Sigmoid colon (tissue), 6 donors: ENCODE measurements at regions not wholly inside any gene's neighbourhood (a gene's known extent, or its start where the extent isn't known, plus 50 kb on each side); places are given as distances from the start of the nearest gene placed in this dataset.

Experiments
- DNase-seq: peaks from one replicate; pipeline ENCODE4 v3.0.0-alpha.2; 2019
- H3K27ac ChIP-seq, 4 donors: fragments of 200-600 bp; sonication (generic); one replicate each; pipeline ENCODE4 v1.5.1; 2016 to 2019; ENCODE audit warnings: mild to moderate bottlenecking in 1 of 4
- H3K27me3 ChIP-seq, 3 donors: fragments of 200-600 bp; sonication (generic); one replicate each; pipeline ENCODE4 v1.5.1; 2019; ENCODE audit warnings: mild to moderate bottlenecking in 1 of 3
- H3K36me3 ChIP-seq, 4 donors: fragments of 200-600 bp; sonication (generic); one replicate each; pipeline ENCODE4 v1.5.1; 2016 to 2019
- H3K4me1 ChIP-seq, 4 donors: fragments of 200-600 bp; sonication (generic); one replicate each; pipeline ENCODE4 v1.5.1; 2017 to 2019
- H3K4me3 ChIP-seq, 4 donors: fragments of 200-600 bp; sonication (generic); one replicate each; pipeline ENCODE4 v1.5.1; 2017 to 2019; ENCODE audit warnings: mild to moderate bottlenecking in 2 of 4, moderate library complexity in 1 of 4
- H3K9me3 ChIP-seq, 4 donors: fragments of 200-600 bp in 3 of 4; sonication (generic) in 3 of 4; one replicate each; pipeline versions ENCODE4 v1.5.1 to v1.6.1; 2013 to 2019
- EP300 ChIP-seq, 4 donors: sonication (generic); formaldehyde crosslinking; IDR thresholded peaks; one replicate each; pipeline ENCODE4 v1.6.1; 2017; ENCODE audit warnings: antibody characterized with exemption in 4 of 4
- POLR2A ChIP-seq, 2 donors: fragments of 450-650 bp; IDR thresholded peaks; one replicate each; pipeline ENCODE4 v1.6.1; 2016; ENCODE audit warnings: antibody characterized with exemption in 2 of 2, mild to moderate bottlenecking in 2 of 2, moderate library complexity in 2 of 2
- POLR2AphosphoS5 ChIP-seq, 4 donors: sonication (generic); formaldehyde crosslinking; IDR thresholded peaks; one replicate each; pipeline ENCODE4 v1.6.1; 2017; ENCODE audit warnings: antibody characterized with exemption in 4 of 4
- WGBS, 2 donors: extraction: QIAGEN DNeasy Blood & Tissue Kit; methylation state at CpG; one replicate each; pipeline ENCODE4 v1.1.7; 2013; 5-methylcytosine and 5-hydroxymethylcytosine counted together
- intact Hi-C: fragments of 100-400 bp; cut with DNase I; formaldehyde crosslinking; loops from one replicate; pipeline ENCODE4 v1.15.1; 2023
- TF ChIP-seq, protein P1 (sequence below), 4 experiments: fragments of 450-650 bp in 3 of 4; fragments of 200-600 bp in 1 of 4; IDR thresholded peaks; one replicate each; pipeline ENCODE4 v1.5.1; 2016 to 2019; ENCODE audit warnings: antibody characterized with exemption in 4 of 4, mild to moderate bottlenecking in 3 of 4, moderate library complexity in 2 of 4
- donor health status: healthy with polysubstance abuse.
- donor health status: healthy.

DNA sequence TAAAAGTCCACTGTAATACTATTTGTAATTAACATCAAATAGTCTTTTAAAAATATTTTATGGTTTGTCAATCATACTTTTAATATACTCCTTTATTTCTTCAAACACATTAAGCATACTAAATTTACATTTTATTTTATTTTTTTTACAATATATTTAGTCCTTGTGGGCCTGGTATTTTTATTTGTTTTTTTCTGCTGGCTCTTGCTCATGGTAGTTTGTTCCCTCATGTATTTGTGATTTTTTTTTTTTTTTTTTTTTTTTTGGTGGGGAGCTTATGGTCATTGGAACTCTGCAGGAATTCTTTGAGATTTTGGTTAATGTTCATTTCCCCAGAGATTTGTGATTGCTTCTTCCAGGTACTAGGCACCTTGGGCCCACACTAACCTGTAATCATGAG is 185.5 kb downstream of the PDGFRA start:
- Histone ChIP-seq H3K27me3 (no peaks in the 10 kb centered on the region), H3K36me3 (no peaks in the 10 kb centered on the region), H3K9me3 (peaks cover 0 to under 1% (median 0%) of the 10 kb centered on the region in 4 donors), H3K4me3 (no peak overlapping the region), H3K4me1 (no peaks in the 10 kb centered on the region), H3K27ac (no peak overlapping the region)
- TF ChIP-seq EP300 (IDR thresholded peaks at IDR 0.05) (no peak), POLR2A (IDR thresholded peaks at IDR 0.05) (no peak), POLR2AphosphoS5 (IDR thresholded peaks at IDR 0.05) (no peak)
- TF ChIP-seq, protein P1, sequence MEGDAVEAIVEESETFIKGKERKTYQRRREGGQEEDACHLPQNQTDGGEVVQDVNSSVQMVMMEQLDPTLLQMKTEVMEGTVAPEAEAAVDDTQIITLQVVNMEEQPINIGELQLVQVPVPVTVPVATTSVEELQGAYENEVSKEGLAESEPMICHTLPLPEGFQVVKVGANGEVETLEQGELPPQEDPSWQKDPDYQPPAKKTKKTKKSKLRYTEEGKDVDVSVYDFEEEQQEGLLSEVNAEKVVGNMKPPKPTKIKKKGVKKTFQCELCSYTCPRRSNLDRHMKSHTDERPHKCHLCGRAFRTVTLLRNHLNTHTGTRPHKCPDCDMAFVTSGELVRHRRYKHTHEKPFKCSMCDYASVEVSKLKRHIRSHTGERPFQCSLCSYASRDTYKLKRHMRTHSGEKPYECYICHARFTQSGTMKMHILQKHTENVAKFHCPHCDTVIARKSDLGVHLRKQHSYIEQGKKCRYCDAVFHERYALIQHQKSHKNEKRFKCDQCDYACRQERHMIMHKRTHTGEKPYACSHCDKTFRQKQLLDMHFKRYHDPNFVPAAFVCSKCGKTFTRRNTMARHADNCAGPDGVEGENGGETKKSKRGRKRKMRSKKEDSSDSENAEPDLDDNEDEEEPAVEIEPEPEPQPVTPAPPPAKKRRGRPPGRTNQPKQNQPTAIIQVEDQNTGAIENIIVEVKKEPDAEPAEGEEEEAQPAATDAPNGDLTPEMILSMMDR (IDR thresholded peaks at IDR 0.05) = no peak
- no peak for DNase-seq
- intact Hi-C loops = no loop called here

DNA sequence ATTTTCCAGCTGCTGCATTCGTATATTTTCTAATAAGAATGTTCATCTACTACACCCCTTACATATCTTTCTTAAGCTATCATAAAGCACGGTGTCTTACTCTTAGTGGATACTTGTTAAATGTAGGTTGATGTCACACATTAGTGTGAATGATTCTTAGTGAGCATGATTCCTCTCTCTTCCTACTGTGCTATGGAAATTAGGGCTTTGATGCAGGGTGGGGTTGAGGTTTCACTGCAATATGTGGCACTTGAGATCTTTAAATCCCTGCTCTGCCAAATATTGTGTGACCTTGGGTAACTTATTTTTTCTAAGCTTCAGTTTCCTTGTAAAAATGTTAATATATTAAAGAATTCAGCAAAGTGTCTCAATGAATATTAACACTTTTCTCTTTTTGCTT is 188.4 kb downstream of the PDGFRA start:
- TF ChIP-seq POLR2AphosphoS5 (IDR thresholded peaks at IDR 0.05) (no peak), EP300 (IDR thresholded peaks at IDR 0.05) (no peak), POLR2A (IDR thresholded peaks at IDR 0.05) (no peak)
- TF ChIP-seq, protein P1 (IDR thresholded peaks at IDR 0.05) = no peak
- intact Hi-C loops = no loop called here
- Histone ChIP-seq H3K4me1 (no peaks in the 10 kb centered on the region), H3K27ac (no peak overlapping the region), H3K27me3 (no peaks in the 10 kb centered on the region), H3K36me3 (no peaks in the 10 kb centered on the region), H3K4me3 (no peak overlapping the region), H3K9me3 (peaks cover 0 to 2% (median 0%) of the 10 kb centered on the region in 4 donors)
- DNase-seq = no peak
- WGBS, 2 donors = 75 to 78% methylated on average over 2 of the region's 2 CpGs

DNA sequence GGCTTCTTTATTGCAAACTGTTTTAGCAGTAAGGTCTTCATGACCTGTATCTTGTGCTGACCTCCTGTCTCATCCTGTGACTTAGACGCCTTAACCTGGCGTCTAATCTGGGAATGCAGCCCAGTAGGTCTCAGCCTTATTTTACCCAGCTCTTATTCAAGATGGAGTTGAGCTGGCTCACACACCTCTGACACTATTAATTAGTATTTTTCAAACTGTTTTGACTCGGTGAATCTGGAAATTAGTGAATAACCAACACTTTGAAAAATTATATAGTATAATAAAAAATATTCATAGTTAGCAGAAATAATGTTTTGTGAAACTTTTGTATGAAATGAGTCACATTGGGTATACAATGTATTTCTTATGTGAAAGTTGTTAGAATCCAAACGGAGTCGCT is 189.4 kb downstream of the PDGFRA start:
- no peak for DNase-seq
- Histone ChIP-seq H3K27me3 (no peaks in the 10 kb centered on the region), H3K4me1 (no peaks in the 10 kb centered on the region), H3K27ac (no peak overlapping the region), H3K36me3 (no peaks in the 10 kb centered on the region), H3K9me3 (peaks cover 0 to 2% (median 0%) of the 10 kb centered on the region in 4 donors), H3K4me3 (no peak overlapping the region)
- TF ChIP-seq, protein P1 (IDR thresholded peaks at IDR 0.05) = no peak
- TF ChIP-seq POLR2AphosphoS5 (IDR thresholded peaks at IDR 0.05) = no peak
- TF ChIP-seq EP300 (IDR thresholded peaks at IDR 0.05) = no peak
- TF ChIP-seq POLR2A (IDR thresholded peaks at IDR 0.05) = no peak
- 90 to 92% methylated on average over 5 of the region's 5 CpGs for WGBS, 2 donors
- intact Hi-C loops = no loop called here

DNA sequence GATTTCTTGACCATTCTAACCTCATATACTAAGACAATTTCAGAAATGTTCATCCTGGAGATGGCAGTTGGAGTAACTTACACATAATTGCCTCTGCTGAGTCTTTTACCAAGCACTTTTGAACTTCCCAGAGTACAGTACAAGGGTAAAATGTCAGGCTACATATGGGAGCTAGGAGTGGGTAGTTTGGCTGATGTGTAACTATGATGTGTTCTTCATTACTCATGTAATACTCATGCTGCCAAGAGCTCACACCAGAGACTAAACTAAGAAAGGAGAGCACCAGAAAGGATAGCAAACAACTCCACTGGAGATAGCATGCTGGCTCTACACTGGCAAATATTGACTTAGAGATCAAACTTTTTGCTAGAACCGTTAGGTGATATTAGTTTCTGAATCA is 194.0 kb downstream of the PDGFRA start:
- Histone ChIP-seq H3K27me3 (no peaks in the 10 kb centered on the region), H3K9me3 (peaks cover 0 to 2% (median 0%) of the 10 kb centered on the region in 4 donors), H3K36me3 (no peaks in the 10 kb centered on the region), H3K4me3 (no peak overlapping the region), H3K4me1 (no peaks in the 10 kb centered on the region), H3K27ac (no peak overlapping the region)
- 13 to 64% methylated on average over 1 of the region's 1 CpG for WGBS, 2 donors
- no peak for TF ChIP-seq POLR2A (IDR thresholded peaks at IDR 0.05)
- DNase-seq = no peak
- intact Hi-C loops = no loop called here

DNA sequence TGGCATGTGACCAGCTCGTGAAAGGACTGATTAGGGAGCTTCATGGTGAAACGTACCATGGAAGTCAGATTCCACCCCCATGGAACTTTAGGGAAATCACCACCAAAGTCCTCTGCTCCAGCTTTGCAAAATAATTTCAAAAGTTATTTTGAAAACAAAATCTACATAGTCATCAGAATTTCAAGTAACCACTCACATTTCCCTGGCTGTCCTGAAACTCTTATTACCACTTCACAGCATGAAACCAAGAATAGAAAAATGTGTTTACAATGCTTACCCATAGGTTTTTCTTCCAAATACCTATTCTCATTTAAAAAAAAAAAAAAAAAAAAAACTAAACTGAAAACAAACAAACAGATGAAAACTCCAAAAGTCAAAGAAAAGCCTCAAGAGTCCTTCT is 198.7 kb downstream of the PDGFRA start:
- Histone ChIP-seq H3K4me1 (no peaks in the 10 kb centered on the region), H3K27ac (no peak overlapping the region), H3K27me3 (no peaks in the 10 kb centered on the region), H3K36me3 (no peaks in the 10 kb centered on the region), H3K9me3 (no peaks in the 10 kb centered on the region), H3K4me3 (no peak overlapping the region)
- DNase-seq = no peak
- no peak for TF ChIP-seq POLR2A (IDR thresholded peaks at IDR 0.05)
- TF ChIP-seq, protein P1 (IDR thresholded peaks at IDR 0.05) = no peak
- TF ChIP-seq EP300 (IDR thresholded peaks at IDR 0.05) = no peak
- TF ChIP-seq POLR2AphosphoS5 (IDR thresholded peaks at IDR 0.05) = no peak
- intact Hi-C loops = no loop called here
- 63 to 85% methylated on average over 2 of the region's 2 CpGs for WGBS, 2 donors
